HL-60 (cell line): ENCODE measurements at regions not wholly inside any gene's neighbourhood (a gene's known extent, or its start where the extent isn't known, plus 50 kb on each side); places are given as distances from the start of the nearest gene placed in this dataset.

Experiments used
- DNase-seq, 2 experiments: peaks; one replicate each; pipeline ENCODE4 v3.0.0-alpha.2; 2010 to 2020; ENCODE audit warnings: low read depth in 1 of 2, low spot score in 1 of 2
- H3K27ac ChIP-seq: fragments of 250-450 bp; sonication (Bioruptor Pico); replicated peaks from 2 replicates; pipeline ENCODE4 v1.5.1; 2020; ENCODE audit warnings: mild to moderate bottlenecking, moderate library complexity
- H3K27me3 ChIP-seq: fragments of 250-450 bp; sonication (Bioruptor Pico); 2 replicates; pipeline ENCODE4 v1.5.1; 2021; ENCODE audit warnings: mild to moderate bottlenecking, moderate library complexity; ENCODE audit not compliant: insufficient read depth, poor library complexity, severe bottlenecking
- H3K4me3 ChIP-seq: replicated peaks from 2 replicates; pipeline ENCODE4 v1.5.1; 2011; ENCODE audit warnings: mild to moderate bottlenecking, control low read depth, low read length; ENCODE audit not compliant: insufficient read depth
- GABPA ChIP-seq: IDR thresholded peaks from 2 replicates; pipeline ENCODE4 v1.6.1; 2012; ENCODE audit warnings: low read depth
- POLR2AphosphoS5 ChIP-seq: IDR thresholded peaks from 2 replicates; pipeline ENCODE4 v1.6.1; 2012; ENCODE audit warnings: low read depth
- SPI1 ChIP-seq: IDR thresholded peaks from 2 replicates; pipeline ENCODE4 v1.6.1; 2012; ENCODE audit warnings: low read depth, mild to moderate bottlenecking, borderline replicate concordance
- TF ChIP-seq, protein P1 (sequence below): IDR thresholded peaks from one replicate; pipeline ENCODE4 v1.5.1; 2011; ENCODE audit warnings: low read length, control low read depth, inconsistent platforms; ENCODE audit not compliant: insufficient read depth
- TF ChIP-seq, protein P2 (sequence below): IDR thresholded peaks from 2 replicates; pipeline ENCODE4 v1.6.1; 2012; ENCODE audit warnings: low read depth; ENCODE audit not compliant: insufficient replicate concordance

GRCh38 chr10:92778091-92778490 lies 70.2 kb upstream of the EXOC6 start:
- DNase-seq, result no peak
- Histone ChIP-seq H3K4me3 (no peak overlapping the region), H3K27ac (no peak overlapping the region), H3K27me3 (no peaks in the 10 kb centered on the region)
- TF ChIP-seq, protein P1, sequence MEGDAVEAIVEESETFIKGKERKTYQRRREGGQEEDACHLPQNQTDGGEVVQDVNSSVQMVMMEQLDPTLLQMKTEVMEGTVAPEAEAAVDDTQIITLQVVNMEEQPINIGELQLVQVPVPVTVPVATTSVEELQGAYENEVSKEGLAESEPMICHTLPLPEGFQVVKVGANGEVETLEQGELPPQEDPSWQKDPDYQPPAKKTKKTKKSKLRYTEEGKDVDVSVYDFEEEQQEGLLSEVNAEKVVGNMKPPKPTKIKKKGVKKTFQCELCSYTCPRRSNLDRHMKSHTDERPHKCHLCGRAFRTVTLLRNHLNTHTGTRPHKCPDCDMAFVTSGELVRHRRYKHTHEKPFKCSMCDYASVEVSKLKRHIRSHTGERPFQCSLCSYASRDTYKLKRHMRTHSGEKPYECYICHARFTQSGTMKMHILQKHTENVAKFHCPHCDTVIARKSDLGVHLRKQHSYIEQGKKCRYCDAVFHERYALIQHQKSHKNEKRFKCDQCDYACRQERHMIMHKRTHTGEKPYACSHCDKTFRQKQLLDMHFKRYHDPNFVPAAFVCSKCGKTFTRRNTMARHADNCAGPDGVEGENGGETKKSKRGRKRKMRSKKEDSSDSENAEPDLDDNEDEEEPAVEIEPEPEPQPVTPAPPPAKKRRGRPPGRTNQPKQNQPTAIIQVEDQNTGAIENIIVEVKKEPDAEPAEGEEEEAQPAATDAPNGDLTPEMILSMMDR, result no peak
- TF ChIP-seq, protein P2, sequence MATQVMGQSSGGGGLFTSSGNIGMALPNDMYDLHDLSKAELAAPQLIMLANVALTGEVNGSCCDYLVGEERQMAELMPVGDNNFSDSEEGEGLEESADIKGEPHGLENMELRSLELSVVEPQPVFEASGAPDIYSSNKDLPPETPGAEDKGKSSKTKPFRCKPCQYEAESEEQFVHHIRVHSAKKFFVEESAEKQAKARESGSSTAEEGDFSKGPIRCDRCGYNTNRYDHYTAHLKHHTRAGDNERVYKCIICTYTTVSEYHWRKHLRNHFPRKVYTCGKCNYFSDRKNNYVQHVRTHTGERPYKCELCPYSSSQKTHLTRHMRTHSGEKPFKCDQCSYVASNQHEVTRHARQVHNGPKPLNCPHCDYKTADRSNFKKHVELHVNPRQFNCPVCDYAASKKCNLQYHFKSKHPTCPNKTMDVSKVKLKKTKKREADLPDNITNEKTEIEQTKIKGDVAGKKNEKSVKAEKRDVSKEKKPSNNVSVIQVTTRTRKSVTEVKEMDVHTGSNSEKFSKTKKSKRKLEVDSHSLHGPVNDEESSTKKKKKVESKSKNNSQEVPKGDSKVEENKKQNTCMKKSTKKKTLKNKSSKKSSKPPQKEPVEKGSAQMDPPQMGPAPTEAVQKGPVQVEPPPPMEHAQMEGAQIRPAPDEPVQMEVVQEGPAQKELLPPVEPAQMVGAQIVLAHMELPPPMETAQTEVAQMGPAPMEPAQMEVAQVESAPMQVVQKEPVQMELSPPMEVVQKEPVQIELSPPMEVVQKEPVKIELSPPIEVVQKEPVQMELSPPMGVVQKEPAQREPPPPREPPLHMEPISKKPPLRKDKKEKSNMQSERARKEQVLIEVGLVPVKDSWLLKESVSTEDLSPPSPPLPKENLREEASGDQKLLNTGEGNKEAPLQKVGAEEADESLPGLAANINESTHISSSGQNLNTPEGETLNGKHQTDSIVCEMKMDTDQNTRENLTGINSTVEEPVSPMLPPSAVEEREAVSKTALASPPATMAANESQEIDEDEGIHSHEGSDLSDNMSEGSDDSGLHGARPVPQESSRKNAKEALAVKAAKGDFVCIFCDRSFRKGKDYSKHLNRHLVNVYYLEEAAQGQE, result no peak
- TF ChIP-seq SPI1 (no peak), GABPA (no peak), POLR2AphosphoS5 (no peak)

- Histone ChIP-seq H3K4me3 (no peak overlapping the region), H3K27ac (no peak overlapping the region), H3K27me3 (no peaks in the 10 kb centered on the region)
- no peak for DNase-seq
- TF ChIP-seq GABPA, result no peak
- no peak for TF ChIP-seq POLR2AphosphoS5
- TF ChIP-seq, protein P1, result no peak
- no peak for TF ChIP-seq SPI1
- TF ChIP-seq, protein P2, result no peak
These were observed 63.2 kb upstream of the EXOC6 start for GRCh38 chr10:92785118-92785517.

DNA sequence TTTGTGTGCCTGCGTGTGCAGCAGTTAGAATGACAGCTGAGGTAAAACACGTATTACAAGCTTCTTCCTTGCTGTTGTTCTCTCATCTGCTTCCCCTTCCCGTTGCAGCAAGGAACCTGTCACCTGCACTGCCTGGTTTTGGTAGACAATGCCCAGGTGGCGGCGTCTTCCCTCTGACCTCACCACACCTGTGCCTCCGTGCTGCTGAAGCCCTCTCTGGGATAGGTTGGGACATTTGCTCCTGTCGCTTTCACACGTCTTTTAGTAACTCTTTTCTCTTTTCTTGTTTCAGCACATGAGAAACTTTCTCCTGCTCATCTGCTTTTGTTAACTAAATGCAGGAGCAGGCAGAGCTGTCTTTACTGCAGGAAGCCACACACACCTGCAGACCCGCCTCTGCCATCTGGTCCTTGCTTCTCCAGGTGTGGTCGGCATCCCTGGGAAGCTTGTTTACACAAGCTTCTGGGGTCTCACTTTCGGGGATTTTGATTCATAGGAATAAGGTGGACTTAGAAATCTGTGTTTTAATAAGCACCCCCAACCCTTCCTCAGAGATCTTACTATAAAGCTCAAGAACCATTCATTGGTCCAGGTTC lies 60.7 kb upstream of the EXOC6 start:
- no peak for DNase-seq
- Histone ChIP-seq H3K27me3 (no peaks in the 10 kb centered on the region), H3K4me3 (no peak overlapping the region), H3K27ac (no peak overlapping the region)
- TF ChIP-seq, protein P1, result no peak

- no peak overlapping the region for H3K27ac ChIP-seq
- no peak for DNase-seq
- TF ChIP-seq GABPA (no peak), SPI1 (no peak), POLR2AphosphoS5 (no peak)
- TF ChIP-seq, protein P1, result no peak
- TF ChIP-seq, protein P2, result no peak
- H3K27me3 ChIP-seq, result no peaks in the 10 kb centered on the region
- H3K4me3 ChIP-seq, result no peak overlapping the region
These were observed 59.3 kb upstream of the EXOC6 start for GRCh38 chr10:92789067-92789466.
